HEK293T (cell line): ENCODE measurements at regions not wholly inside any gene's neighbourhood (a gene's known extent, or its start where the extent isn't known, plus 50 kb on each side); places are given as distances from the start of the nearest gene placed in this dataset.

Experiments
- CTCF ChIA-PET: fragments of 350-600 bp; formaldehyde crosslinking; extraction: SDS; loops from one replicate; lab custom pipeline; 2021; ENCODE audit warnings: antibody characterized with exemption, inconsistent platforms; lab: Yijun Ruan, JAX
- POLR2A ChIA-PET: fragments of 350-600 bp; formaldehyde crosslinking; extraction: SDS; loops from one replicate; lab custom pipeline; 2020; ENCODE audit warnings: antibody characterized with exemption, inconsistent platforms; lab: Yijun Ruan, JAX
- DNase-seq: peaks from one replicate; pipeline ENCODE4 v3.0.0; 2012; ENCODE audit warnings: mixed read lengths; ENCODE audit errors: extremely low spot score
- ARNT ChIP-seq: fragments of 450-650 bp; IDR thresholded peaks from 2 replicates; pipeline ENCODE4 v1.6.1; 2017; ENCODE audit warnings: mild to moderate bottlenecking
- BHLHE40 ChIP-seq: fragments of 450-650 bp; IDR thresholded peaks from 2 replicates; pipeline ENCODE4 v1.6.1; 2016; ENCODE audit warnings: mild to moderate bottlenecking, moderate library complexity, borderline replicate concordance
- CTBP1 ChIP-seq: fragments of 450-650 bp; IDR thresholded peaks from 2 replicates; pipeline ENCODE4 v1.6.1; 2016; ENCODE audit warnings: borderline replicate concordance
- ELF4 ChIP-seq: fragments of 450-650 bp; IDR thresholded peaks from 2 replicates; pipeline ENCODE4 v1.6.1; 2017; ENCODE audit warnings: antibody characterized with exemption
- FOXA1 ChIP-seq: fragments of 450-650 bp; IDR thresholded peaks from 2 replicates; pipeline ENCODE4 v1.6.1; 2016; ENCODE audit warnings: mild to moderate bottlenecking
- FOXK2 ChIP-seq: fragments of 450-650 bp; IDR thresholded peaks from 2 replicates; pipeline ENCODE4 v1.6.1; 2016; ENCODE audit warnings: mild to moderate bottlenecking
- FOXM1 ChIP-seq: fragments of 450-650 bp; IDR thresholded peaks from 2 replicates; pipeline ENCODE4 v1.6.1; 2017; ENCODE audit warnings: mild to moderate bottlenecking, borderline replicate concordance
- HDGF ChIP-seq: fragments of 450-650 bp; IDR thresholded peaks from 2 replicates; pipeline ENCODE4 v1.6.1; 2017; ENCODE audit warnings: antibody characterized with exemption, borderline replicate concordance
- L3MBTL2 ChIP-seq: fragments of 450-650 bp; conservative IDR thresholded peaks from 2 replicates; pipeline ENCODE4 v1.6.1; 2016; ENCODE audit warnings: mild to moderate bottlenecking
- LEF1 ChIP-seq: fragments of 450-650 bp; IDR thresholded peaks from 2 replicates; pipeline ENCODE4 v1.6.1; 2017; ENCODE audit warnings: mild to moderate bottlenecking, borderline replicate concordance
- NFRKB ChIP-seq: fragments of 450-650 bp; IDR thresholded peaks from 2 replicates; pipeline ENCODE4 v1.6.1; 2016; ENCODE audit warnings: mild to moderate bottlenecking, moderate library complexity
- PKNOX1 ChIP-seq: fragments of 450-650 bp; IDR thresholded peaks from 2 replicates; pipeline ENCODE4 v1.6.1; 2016
- SP1 ChIP-seq: fragments of 450-650 bp; IDR thresholded peaks from 2 replicates; pipeline ENCODE4 v1.6.1; 2017
- SUZ12 ChIP-seq: fragments of 450-650 bp; IDR thresholded peaks from 2 replicates; pipeline ENCODE4 v1.6.1; 2016; ENCODE audit warnings: mild to moderate bottlenecking
- TARDBP ChIP-seq: fragments of 450-650 bp; IDR thresholded peaks from 2 replicates; pipeline ENCODE4 v1.6.1; 2016
- ZNF384 ChIP-seq: fragments of 450-650 bp; IDR thresholded peaks from 2 replicates; pipeline ENCODE4 v1.6.1; 2016

GRCh38 chr5:29161399-29162291 lies 2031.8 kb upstream of the CDH6 start:
- ChIA-PET POLR2A (no interaction called here), CTCF (no interaction called here)
- DNase-seq = no peak
- TF ChIP-seq HDGF (no peak), BHLHE40 (no peak), FOXM1 (no peak), SUZ12 (no peak), FOXK2 (no peak), NFRKB (no peak), TARDBP (no peak), ARNT (no peak), ZNF384 (no peak), SP1 (no peak), L3MBTL2 (no peak), CTBP1 (no peak)

- ChIA-PET POLR2A (no interaction called here), CTCF (no interaction called here)
- DNase-seq = no peak
- TF ChIP-seq CTBP1 (no peak), NFRKB (no peak), ARNT (no peak), HDGF (no peak)
Measured at GRCh38 chr5:29157975-29158374, 2035.5 kb upstream of the CDH6 start.

- POLR2A ChIA-PET = no interaction called here
- no peak for DNase-seq
- CTCF ChIA-PET = no interaction called here
- no peak for TF ChIP-seq HDGF
- no peak for TF ChIP-seq TARDBP
Measured at GRCh38 chr5:29150840-29151239, 2042.6 kb upstream of the CDH6 start.

- ChIA-PET POLR2A (no interaction called here), CTCF (no interaction called here)
- TF ChIP-seq SP1 (no peak), HDGF (no peak), CTBP1 (no peak), PKNOX1 (no peak), L3MBTL2 (no peak), FOXK2 (no peak), ZNF384 (no peak), SUZ12 (no peak), LEF1 (no peak), BHLHE40 (no peak), FOXM1 (no peak), ARNT (no peak)
- DNase-seq = no peak
Measured at GRCh38 chr5:29148581-29148980, 2044.9 kb upstream of the CDH6 start.

GRCh38 chr5:29148073-29148472 lies 2045.4 kb upstream of the CDH6 start:
- DNase-seq = no peak
- TF ChIP-seq NFRKB (no peak), BHLHE40 (no peak), SP1 (no peak), PKNOX1 (no peak), TARDBP (no peak), FOXA1 (no peak), ELF4 (no peak), L3MBTL2 (no peak), ARNT (no peak), SUZ12 (no peak), CTBP1 (no peak), ZNF384 (no peak), LEF1 (no peak), HDGF (no peak), FOXM1 (no peak), FOXK2 (no peak)
- ChIA-PET POLR2A (interaction anchor here (0.6 kb wide), 1 partner anchor 9 kb away, joined by 3 read pairs; no protein-coding TSS in a partner anchor), CTCF (no interaction called here)

- ChIA-PET CTCF (no interaction called here), POLR2A (no interaction called here)
- DNase-seq = no peak
- TF ChIP-seq ZNF384 (no peak), CTBP1 (no peak), FOXK2 (no peak)
Measured at GRCh38 chr5:29143266-29143665, 2050.2 kb upstream of the CDH6 start.

GRCh38 chr5:29134418-29134817 lies 2059.1 kb upstream of the CDH6 start:
- ChIA-PET POLR2A (no interaction called here), CTCF (no interaction called here)
- TF ChIP-seq HDGF = no peak
- no peak for TF ChIP-seq ELF4
- TF ChIP-seq PKNOX1 = no peak
- TF ChIP-seq SUZ12 = no peak
- no peak for TF ChIP-seq TARDBP
- TF ChIP-seq ARNT = no peak
- no peak for TF ChIP-seq NFRKB
- no peak for TF ChIP-seq SP1
- no peak for DNase-seq
